Right atrium auricular region (tissue), 2 donors: ENCODE measurements at regions not wholly inside any gene's neighbourhood (a gene's known extent, or its start where the extent isn't known, plus 50 kb on each side); places are given as distances from the start of the nearest gene placed in this dataset.

Source experiments
- DNase-seq: peaks from one replicate; pipeline ENCODE4 v3.0.0-alpha.2; 2019; ENCODE audit warnings: low spot score
- H3K27ac ChIP-seq, 2 donors: fragments of 200-600 bp; sonication (generic); 1 replicate in 1 of 2; 2 replicates in 1 of 2; pipeline ENCODE4 v1.5.1; 2016 to 2019
- H3K27me3 ChIP-seq, 2 donors: fragments of 200-600 bp; sonication (generic); one replicate each; pipeline versions ENCODE4 v1.5.1 to v1.6.0; 2017 to 2019
- H3K36me3 ChIP-seq: fragments of 200-600 bp; sonication (generic); one replicate; pipeline ENCODE4 v1.5.1; 2016
- H3K4me1 ChIP-seq, 2 donors: fragments of 200-600 bp; sonication (generic); one replicate each; pipeline versions ENCODE4 v1.5.1 to v1.6.0; 2017 to 2019
- H3K4me3 ChIP-seq, 2 donors: fragments of 200-600 bp; sonication (generic); 1 replicate in 1 of 2; 2 replicates in 1 of 2; pipeline ENCODE4 v1.5.1; 2017 to 2019; ENCODE audit warnings: mild to moderate bottlenecking in 1 of 2, moderate library complexity in 1 of 2
- H3K9me3 ChIP-seq, 2 donors: fragments of 200-600 bp; sonication (generic); one replicate each; pipeline ENCODE4 v1.5.1; 2019
- CTCF ChIP-seq, 2 donors: fragments of 200-600 bp; sonication (generic); IDR thresholded peaks; one replicate each; pipeline ENCODE4 v1.5.1; 2019; ENCODE audit warnings: antibody characterized with exemption in 2 of 2

DNA sequence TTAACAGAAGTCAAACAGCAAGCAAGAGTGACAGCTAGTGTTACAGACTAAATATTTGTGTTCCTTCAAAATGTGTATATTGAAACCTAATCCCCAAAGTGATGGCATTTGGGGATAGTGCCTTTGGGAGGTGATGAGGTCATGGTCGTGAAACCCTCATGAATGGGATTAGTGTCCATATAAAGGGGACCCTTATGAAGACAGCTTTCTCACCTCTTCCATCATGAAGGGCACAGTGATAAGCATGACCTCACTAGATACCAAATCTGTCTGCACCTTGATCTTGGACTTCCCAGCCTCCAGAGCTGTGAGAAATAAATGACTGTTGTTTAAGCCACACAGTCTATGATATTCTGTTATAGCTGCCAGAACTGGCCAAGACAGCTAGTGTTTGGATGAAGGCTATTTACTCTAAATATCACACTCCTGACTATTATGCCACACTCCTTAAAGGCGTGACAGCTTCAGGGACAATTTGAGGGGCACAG is 235.7 kb upstream of the TMEM72 start:
- H3K4me1 ChIP-seq, result peaks cover 0 to 8% of the 10 kb centered on the region in 2 donors
- no peak for DNase-seq
- H3K27ac ChIP-seq, result no peak overlapping the region
- no peaks in the 10 kb centered on the region for H3K9me3 ChIP-seq
- H3K36me3 ChIP-seq, result no peaks in the 10 kb centered on the region
- TF ChIP-seq CTCF (IDR thresholded peaks at IDR 0.05), result no peak
- H3K4me3 ChIP-seq, result no peak overlapping the region
- no peaks in the 10 kb centered on the region for H3K27me3 ChIP-seq

- DNase-seq, result no peak
- no peak for TF ChIP-seq CTCF (IDR thresholded peaks at IDR 0.05)
- Histone ChIP-seq H3K27ac (no peak overlapping the region), H3K9me3 (no peaks in the 10 kb centered on the region), H3K36me3 (no peaks in the 10 kb centered on the region), H3K27me3 (no peaks in the 10 kb centered on the region), H3K4me1 (no peaks in the 10 kb centered on the region), H3K4me3 (no peak overlapping the region)
Measured at GRCh38 chr10:44680764-44681163, 230.4 kb upstream of the TMEM72 start.

DNA sequence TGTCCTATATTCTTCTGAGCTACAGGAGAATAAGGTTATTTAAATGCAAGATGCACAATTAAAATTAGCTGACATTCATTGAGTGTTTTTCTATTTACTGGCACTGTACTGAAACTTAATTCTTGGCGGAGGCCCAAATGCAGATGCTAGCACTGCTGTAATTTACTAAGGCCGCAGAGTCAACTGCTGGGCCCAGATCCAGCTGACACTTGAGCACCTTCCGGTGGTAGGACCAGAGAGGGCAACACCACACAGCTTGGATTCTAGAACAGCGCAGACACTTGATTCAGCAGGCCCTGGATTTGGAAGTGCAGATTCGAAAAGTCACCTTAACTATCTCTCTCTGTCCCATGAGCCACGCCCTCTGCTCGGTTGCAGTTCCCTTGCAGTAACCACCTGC is 228.6 kb upstream of the TMEM72 start:
- Histone ChIP-seq H3K9me3 (no peaks in the 10 kb centered on the region), H3K27me3 (no peaks in the 10 kb centered on the region), H3K36me3 (no peaks in the 10 kb centered on the region), H3K4me3 (no peak overlapping the region), H3K4me1 (no peaks in the 10 kb centered on the region), H3K27ac (no peak overlapping the region)
- DNase-seq, result no peak
- no peak for TF ChIP-seq CTCF (IDR thresholded peaks at IDR 0.05)

DNA sequence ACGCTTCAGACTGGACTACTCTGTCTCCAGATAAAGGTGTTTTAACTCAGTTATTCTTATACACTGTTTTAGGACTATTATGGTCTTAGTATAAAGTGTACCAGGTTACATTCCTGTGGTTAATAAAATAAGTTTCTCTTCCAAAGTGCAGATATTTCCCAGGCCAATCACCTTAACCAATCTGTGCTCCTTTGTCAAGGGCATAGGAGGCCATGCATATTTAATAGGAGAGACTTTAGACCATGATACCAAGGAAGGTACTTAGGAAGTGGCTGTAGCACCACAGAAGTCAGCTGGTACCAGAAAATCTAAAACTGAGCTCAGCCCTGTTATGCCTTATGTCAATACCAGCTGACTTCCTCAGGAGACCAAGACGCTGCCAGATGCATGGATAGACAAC is 226.5 kb upstream of the TMEM72 start:
- H3K9me3 ChIP-seq, result no peaks in the 10 kb centered on the region
- no peaks in the 10 kb centered on the region for H3K4me1 ChIP-seq
- no peak for DNase-seq
- no peaks in the 10 kb centered on the region for H3K36me3 ChIP-seq
- no peak overlapping the region for H3K27ac ChIP-seq
- no peak for TF ChIP-seq CTCF (IDR thresholded peaks at IDR 0.05)
- no peaks in the 10 kb centered on the region for H3K27me3 ChIP-seq
- H3K4me3 ChIP-seq, result no peak overlapping the region

DNA sequence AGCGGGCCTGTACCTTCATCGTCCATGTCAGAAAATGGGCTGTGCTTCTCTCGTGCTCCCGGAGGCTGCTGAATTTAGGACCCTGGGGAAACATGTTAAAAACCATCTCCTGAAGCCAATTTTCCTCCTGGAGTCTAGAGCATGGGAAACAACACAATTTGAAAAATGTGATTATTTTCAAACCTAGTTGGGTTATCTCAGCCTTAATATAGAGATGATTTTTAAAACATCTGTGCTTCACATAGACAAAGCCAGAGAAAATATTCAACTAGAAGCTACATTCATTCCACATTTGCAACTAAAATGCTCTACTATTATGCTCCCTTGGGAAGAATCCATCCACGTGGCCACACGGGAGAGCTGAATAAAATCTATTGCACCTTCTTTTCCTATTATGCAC is 225.9 kb upstream of the TMEM72 start:
- Histone ChIP-seq H3K4me3 (no peak overlapping the region), H3K27ac (no peak overlapping the region), H3K4me1 (no peaks in the 10 kb centered on the region), H3K27me3 (no peaks in the 10 kb centered on the region), H3K9me3 (no peaks in the 10 kb centered on the region), H3K36me3 (no peaks in the 10 kb centered on the region)
- no peak for TF ChIP-seq CTCF (IDR thresholded peaks at IDR 0.05)
- DNase-seq, result no peak

- no peak for TF ChIP-seq CTCF (IDR thresholded peaks at IDR 0.05)
- Histone ChIP-seq H3K27ac (no peak overlapping the region), H3K9me3 (no peaks in the 10 kb centered on the region), H3K36me3 (no peaks in the 10 kb centered on the region), H3K4me3 (no peak overlapping the region), H3K27me3 (no peaks in the 10 kb centered on the region), H3K4me1 (no peaks in the 10 kb centered on the region)
- DNase-seq, result no peak
Measured at GRCh38 chr10:44685747-44686146, 225.4 kb upstream of the TMEM72 start.
